ENCODE measurements at regions not wholly inside any gene's neighbourhood (a gene's known extent, or its start where the extent isn't known, plus 50 kb on each side); places are given as distances from the start of the nearest gene placed in this dataset.

DNA sequence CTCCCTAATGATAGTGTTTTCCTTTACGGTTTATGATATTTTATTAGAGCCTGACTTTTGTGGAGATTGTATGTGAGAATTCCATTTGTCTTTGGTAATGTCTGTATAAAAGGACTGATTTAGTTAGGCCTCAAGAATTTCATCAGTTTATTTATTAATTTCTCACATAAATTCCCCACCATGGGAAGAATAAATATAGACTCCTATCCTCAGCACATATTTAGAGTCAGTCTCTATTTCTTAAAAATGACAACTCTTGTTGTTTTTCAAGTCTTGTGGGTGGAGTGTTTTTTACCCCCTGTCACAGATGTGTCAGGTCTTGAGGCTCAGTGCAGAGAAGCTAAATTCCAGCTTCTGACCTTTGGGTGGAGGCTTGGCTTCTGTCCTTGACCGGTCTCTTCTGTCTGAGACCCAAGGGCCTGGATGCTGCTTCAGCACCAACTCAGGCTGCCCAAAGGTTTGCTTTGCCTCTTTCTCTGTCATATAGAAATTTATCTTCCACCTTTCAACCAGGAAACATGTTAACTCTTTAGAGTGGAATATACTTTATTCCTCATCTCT is 117.3 kb upstream of the INHBA start:
- H3K4me3 ChIP-seq (replicated peaks in 1 of 2; ENCODE audit: low read depth in 2 of 2, low read length in 2 of 2): no peak overlapping the region
- TF ChIP-seq, protein P1, sequence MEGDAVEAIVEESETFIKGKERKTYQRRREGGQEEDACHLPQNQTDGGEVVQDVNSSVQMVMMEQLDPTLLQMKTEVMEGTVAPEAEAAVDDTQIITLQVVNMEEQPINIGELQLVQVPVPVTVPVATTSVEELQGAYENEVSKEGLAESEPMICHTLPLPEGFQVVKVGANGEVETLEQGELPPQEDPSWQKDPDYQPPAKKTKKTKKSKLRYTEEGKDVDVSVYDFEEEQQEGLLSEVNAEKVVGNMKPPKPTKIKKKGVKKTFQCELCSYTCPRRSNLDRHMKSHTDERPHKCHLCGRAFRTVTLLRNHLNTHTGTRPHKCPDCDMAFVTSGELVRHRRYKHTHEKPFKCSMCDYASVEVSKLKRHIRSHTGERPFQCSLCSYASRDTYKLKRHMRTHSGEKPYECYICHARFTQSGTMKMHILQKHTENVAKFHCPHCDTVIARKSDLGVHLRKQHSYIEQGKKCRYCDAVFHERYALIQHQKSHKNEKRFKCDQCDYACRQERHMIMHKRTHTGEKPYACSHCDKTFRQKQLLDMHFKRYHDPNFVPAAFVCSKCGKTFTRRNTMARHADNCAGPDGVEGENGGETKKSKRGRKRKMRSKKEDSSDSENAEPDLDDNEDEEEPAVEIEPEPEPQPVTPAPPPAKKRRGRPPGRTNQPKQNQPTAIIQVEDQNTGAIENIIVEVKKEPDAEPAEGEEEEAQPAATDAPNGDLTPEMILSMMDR (IDR thresholded peaks at IDR 0.05; ENCODE audit: low read depth, low read length): no peak
- peak in 1 of 2 donors; percentile 48 for DNase-seq (ENCODE audit: low read depth in 2 of 2)

DNA sequence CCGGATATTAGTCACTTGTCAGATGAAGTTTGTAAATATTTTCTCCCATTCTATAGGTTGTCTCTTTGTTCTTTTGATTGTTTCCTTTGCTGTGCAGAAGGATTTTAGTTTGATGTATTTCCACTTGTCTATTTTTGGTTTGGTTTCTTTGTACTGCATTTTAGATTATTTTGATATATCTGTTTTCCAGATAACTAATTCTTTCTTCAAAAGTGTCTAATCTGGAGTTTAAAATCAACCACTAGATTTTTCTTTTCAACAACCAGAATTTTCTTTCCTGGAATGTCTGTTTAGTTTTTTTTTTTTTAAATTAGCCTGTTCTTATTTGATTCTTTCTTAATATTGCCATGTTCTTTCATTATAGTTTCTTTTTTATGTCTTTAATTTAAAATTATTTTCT is 116.8 kb upstream of the INHBA start:
- no peak overlapping the region for H3K4me3 ChIP-seq (replicated peaks in 1 of 2; ENCODE audit: low read depth in 2 of 2, low read length in 2 of 2)
- no peak for DNase-seq (ENCODE audit: low read depth in 2 of 2)
- TF ChIP-seq, protein P1 (IDR thresholded peaks at IDR 0.05; ENCODE audit: low read depth, low read length): no peak

DNA sequence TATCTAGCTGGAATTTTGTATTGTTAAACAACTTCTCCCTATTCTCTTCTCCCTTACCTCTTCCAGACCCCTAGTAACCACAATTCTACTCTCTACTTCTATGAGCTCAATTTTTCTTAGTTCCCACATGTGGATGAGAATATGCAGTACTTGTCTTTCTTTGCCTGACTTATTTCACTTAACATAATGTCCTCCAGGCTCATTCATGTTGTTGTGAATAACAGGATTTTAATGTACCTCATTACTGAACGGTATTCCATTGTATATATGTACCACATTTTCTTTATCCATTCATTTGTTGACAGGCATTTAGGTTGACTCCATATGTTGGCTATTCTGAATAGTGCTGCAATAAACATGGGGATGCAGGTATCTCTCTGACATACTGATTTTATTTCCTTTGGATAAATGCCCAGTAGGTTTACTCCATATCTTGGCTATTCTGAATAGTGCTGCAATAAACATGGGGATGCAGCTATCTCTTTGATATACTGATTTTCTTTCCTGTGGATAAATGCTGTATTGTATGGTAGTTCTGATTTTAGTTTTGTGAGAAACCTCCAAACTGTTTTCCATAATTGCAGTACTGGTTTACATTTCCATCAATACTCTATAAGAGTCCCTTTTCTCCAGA is 116.0 kb upstream of the INHBA start:
- H3K4me3 ChIP-seq (replicated peaks in 1 of 2; ENCODE audit: low read depth in 2 of 2, low read length in 2 of 2): no peak overlapping the region
- TF ChIP-seq, protein P1 (IDR thresholded peaks at IDR 0.05; ENCODE audit: low read depth, low read length): no peak
- DNase-seq (ENCODE audit: low read depth in 2 of 2): no peak

DNA sequence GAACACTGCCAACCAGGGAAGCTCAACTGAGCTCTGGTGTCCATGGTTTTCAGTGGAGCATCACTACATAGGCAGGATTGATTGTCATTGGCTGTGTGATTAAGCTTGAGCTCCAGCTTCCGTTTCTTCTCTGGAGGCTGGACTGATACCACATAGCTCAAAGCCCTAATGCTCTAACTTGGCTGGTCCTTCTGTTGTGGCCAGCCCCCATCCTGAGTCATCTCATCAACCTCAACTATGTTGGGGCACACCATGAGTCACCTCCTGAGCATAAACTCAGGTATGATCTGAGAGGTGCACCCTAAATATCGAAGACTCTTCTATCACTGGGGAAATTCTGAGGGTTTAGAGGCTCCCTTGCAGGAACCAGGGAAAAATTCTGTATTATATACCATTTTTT is 114.5 kb upstream of the INHBA start:
- TF ChIP-seq, protein P1 (IDR thresholded peaks at IDR 0.05; ENCODE audit: low read depth, low read length): no peak
- no peak overlapping the region for H3K4me3 ChIP-seq (replicated peaks in 1 of 2; ENCODE audit: low read depth in 2 of 2, low read length in 2 of 2)
- DNase-seq (ENCODE audit: low read depth in 2 of 2): peak in 1 of 2 donors; percentile 64

DNA sequence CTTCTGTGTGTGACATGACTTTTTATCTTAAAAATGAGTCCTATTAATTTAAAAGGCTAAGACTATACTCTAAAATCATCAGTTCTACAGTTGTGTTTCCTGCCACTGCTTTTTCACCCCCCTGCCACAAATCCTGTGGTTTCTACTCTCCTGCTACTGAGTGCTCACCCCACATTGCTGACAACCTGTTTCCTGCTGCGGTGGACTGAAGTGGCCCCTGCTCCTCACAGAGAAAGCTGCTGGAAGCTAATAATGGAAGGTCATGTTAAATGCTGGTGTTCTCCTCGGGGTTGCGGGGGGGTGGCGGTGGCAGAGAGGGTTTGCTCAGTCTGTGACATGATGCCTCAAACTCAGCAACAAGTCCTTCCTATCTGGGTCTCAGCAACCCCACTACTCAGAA is 113.2 kb upstream of the INHBA start:
- TF ChIP-seq, protein P1 (IDR thresholded peaks at IDR 0.05; ENCODE audit: low read depth, low read length): no peak
- H3K4me3 ChIP-seq (replicated peaks in 1 of 2; ENCODE audit: low read depth in 2 of 2, low read length in 2 of 2): no peak overlapping the region
- DNase-seq (ENCODE audit: low read depth in 2 of 2): no peak

DNA sequence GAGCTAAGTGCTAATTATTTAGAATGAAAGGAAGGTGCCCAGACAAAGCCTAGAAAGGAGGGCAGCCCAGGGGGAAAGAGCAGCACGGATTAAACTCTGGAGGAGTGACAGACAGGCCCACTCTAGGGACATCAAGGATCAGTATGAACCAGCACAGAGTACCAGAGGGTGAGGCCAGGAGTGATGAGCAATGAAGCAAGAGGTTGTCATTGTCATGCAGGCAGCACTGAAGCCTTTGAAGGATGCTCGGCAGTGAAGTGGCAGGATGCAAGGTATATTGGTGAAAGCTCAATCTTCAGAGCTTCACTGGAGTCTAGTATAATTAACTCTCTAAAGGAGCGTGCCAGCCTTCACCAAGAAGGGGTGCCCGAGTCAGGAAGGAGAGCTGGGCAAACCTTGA is 112.0 kb upstream of the INHBA start:
- no peak for DNase-seq (ENCODE audit: low read depth in 2 of 2)
- no peak overlapping the region for H3K4me3 ChIP-seq (replicated peaks in 1 of 2; ENCODE audit: low read depth in 2 of 2, low read length in 2 of 2)
- TF ChIP-seq, protein P1 (IDR thresholded peaks at IDR 0.05; ENCODE audit: low read depth, low read length): no peak

DNA sequence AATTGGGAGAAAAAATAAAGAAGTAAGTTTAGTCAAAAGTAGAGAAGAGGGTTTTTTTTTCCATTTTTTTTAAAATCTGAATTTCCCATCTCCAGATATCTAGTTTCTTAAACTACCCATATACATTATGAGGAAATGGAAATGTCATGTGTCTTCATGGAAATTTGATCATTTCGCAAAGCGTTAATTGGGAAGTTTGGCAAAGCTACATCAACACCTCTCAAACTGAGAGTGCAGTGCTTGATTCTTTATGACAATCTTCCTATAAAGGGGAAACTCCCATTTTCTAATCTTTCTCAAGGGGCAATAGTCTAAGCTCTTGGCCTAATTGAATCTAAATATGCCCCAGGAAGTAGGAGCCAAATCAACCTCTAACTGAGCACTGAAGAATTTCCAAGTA is 110.4 kb upstream of the INHBA start:
- no peak overlapping the region for H3K4me3 ChIP-seq (replicated peaks in 1 of 2; ENCODE audit: low read depth in 2 of 2, low read length in 2 of 2)
- no peak for DNase-seq (ENCODE audit: low read depth in 2 of 2)
- TF ChIP-seq, protein P1 (IDR thresholded peaks at IDR 0.05; ENCODE audit: low read depth, low read length): no peak
